OCI-LY3 (cell line): ENCODE measurements at regions not wholly inside any gene's neighbourhood (a gene's known extent, or its start where the extent isn't known, plus 50 kb on each side); places are given as distances from the start of the nearest gene placed in this dataset.

Source experiments
- EZH2phosphoT487 ChIP-seq: fragments of 200-600 bp; shearing (Covaris generic); IDR thresholded peaks from 2 replicates; pipeline ENCODE4 v1.6.1; 2018; ENCODE audit warnings: antibody characterized with exemption, mixed run types, low read depth
- TF ChIP-seq, protein P1 (sequence below): fragments of 200-600, 300-600 bp; sonication (generic); IDR thresholded peaks from 2 replicates; pipeline ENCODE4 v1.5.1; 2014; ENCODE audit warnings: antibody characterized with exemption, low read length, low read depth

DNA sequence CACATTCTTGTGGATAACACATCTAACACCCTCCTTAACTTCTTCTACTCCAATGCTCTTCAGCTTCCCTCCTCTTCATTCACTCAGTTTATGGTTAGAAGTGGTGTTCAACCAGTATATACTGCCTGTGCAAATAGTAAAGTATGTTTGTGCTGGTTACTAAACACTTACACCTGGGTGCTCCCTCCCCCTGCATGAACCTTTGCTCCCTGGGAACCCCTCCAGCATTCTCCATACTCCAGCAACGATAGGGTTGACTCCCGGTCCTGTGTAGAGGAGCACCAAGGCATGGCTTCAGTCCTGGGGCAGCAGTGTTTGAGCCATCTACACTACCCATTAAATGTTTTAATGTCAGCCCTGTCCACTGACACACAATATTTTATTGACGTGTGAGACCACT, 407.5 kb upstream of the DPH6 start:
- TF ChIP-seq, protein P1, sequence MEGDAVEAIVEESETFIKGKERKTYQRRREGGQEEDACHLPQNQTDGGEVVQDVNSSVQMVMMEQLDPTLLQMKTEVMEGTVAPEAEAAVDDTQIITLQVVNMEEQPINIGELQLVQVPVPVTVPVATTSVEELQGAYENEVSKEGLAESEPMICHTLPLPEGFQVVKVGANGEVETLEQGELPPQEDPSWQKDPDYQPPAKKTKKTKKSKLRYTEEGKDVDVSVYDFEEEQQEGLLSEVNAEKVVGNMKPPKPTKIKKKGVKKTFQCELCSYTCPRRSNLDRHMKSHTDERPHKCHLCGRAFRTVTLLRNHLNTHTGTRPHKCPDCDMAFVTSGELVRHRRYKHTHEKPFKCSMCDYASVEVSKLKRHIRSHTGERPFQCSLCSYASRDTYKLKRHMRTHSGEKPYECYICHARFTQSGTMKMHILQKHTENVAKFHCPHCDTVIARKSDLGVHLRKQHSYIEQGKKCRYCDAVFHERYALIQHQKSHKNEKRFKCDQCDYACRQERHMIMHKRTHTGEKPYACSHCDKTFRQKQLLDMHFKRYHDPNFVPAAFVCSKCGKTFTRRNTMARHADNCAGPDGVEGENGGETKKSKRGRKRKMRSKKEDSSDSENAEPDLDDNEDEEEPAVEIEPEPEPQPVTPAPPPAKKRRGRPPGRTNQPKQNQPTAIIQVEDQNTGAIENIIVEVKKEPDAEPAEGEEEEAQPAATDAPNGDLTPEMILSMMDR = no peak
- TF ChIP-seq EZH2phosphoT487 = no peak
